SK-N-DZ (cell line): ENCODE measurements at regions not wholly inside any gene's neighbourhood (a gene's known extent, or its start where the extent isn't known, plus 50 kb on each side); places are given as distances from the start of the nearest gene placed in this dataset.

Source experiments
- DNase-seq: peaks from one replicate; pipeline ENCODE4 v3.0.0-alpha.2; 2015; ENCODE audit warnings: low spot score

DNA sequence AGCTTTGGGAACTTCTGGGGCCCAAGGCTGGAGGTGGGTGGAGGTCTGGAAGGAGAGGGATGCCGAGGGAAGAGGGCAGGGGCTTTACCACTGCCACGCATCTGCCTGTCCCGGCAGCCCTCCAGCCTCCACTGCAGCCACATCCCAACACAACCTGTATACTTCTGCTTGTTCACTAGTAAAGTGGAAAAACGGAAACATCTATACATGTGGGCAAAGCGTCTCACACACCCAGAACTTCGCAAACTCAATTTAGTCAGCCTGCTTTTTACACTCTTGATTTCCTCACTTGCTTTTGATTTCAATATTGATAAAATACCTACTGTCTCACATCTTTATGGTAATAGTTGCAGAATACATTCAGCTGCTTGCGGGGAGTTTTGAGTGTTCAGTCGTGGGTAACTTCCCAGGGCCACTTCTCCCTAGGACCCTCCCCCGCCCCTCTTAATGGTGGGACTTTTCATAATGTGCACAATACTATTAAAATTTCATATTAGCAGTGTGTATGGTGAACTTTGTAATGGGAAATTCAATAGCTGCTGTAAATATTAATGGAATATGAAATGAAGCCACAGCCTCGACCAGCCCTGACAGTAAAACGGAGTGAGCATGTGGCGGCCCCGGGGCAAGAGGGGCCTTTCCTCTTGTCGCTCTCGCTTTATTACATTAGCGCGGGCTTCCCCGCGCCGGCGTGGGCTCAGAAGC, 85.2 kb downstream of the NR2F2 start:
- DNase-seq, result no peak

GRCh38 chr15:96416218-96416933, 85.9 kb downstream of the NR2F2 start:
- no peak for DNase-seq

GRCh38 chr15:96416934-96417759, 86.6 kb downstream of the NR2F2 start:
- no peak for DNase-seq

DNA sequence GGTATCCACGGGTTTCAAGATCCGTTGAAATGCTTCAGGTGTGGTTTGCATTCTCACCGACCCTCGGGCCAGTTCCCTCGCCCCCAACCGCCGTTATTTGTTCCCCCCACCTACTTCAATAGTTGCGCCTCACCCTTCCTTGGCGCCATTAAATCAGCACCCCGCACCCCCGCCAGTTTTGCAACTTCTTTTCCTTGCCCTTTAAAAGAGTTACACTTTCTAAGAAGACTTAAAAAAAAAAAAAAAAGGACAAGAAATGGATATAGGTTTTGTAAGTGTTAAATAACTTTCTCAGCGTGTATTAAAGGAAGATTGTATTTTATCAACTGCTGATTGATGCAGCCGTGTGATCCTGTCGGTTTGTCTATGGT, 87.2 kb downstream of the NR2F2 start:
- DNase-seq, result no peak

DNA sequence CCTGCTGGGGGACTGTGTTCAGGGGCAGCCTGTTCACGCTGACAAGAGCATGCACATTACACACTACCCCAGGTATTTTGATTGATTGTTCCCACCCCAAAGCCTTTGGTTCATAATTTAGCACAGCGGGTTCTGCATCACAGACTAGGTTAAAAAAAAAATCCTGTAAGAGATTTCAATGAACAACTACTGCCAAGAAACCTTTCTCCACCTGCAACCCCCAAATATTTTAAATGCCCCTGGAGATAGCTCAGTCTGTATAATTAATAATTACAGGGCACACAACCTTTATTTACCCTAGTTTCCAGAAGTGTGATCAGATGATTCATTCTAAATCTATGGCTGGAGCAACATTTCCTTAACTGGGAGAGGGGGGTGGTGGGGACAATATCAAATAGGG, 87.6 kb downstream of the NR2F2 start:
- no peak for DNase-seq

DNA sequence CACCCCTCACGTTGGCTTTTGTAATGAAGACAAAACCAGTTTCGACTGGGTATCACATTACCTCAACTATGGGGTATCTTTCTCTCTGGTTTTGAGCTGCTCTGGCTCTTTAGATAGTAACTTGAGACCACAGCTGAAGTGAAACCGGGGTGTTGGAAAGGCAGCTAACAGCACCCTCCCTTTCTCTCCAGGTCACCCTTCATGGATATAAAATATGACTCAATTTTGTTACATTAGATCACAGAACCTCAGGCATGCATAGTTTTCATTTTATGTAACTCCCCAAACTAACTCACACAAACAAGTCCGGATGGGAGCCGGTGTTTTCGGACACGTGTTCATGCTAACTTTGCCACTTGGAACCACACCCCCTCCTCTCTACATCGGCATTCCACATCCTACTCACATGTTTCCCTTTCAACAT, 90.7 kb downstream of the NR2F2 start:
- DNase-seq, result no peak

DNA sequence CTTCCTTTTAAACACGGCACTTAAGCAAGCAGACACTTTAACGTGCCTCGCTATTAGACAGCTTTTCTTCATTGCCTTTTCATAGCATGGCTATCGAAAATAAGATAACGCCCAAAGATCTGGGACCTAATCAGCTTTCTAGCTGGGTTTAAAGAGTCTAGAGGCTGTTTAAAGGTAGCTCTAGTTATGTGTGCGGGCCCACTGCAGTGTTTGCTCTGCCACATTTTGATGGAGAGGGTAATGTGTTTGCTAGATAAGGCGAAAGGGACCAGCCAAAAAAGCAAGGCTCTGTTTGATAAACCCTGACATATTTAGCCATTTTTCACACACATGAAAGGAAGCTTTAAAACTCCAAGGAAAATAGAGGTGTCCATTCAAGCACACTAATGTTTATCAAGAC, 91.6 kb downstream of the NR2F2 start:
- DNase-seq, result no peak

GRCh38 chr15:96424674-96425073, 94.2 kb downstream of the NR2F2 start:
- no peak for DNase-seq

GRCh38 chr15:96428742-96429141, 98.2 kb downstream of the NR2F2 start:
- DNase-seq, result no peak

GRCh38 chr15:96431786-96432185, 101.3 kb downstream of the NR2F2 start:
- DNase-seq, result no peak

DNA sequence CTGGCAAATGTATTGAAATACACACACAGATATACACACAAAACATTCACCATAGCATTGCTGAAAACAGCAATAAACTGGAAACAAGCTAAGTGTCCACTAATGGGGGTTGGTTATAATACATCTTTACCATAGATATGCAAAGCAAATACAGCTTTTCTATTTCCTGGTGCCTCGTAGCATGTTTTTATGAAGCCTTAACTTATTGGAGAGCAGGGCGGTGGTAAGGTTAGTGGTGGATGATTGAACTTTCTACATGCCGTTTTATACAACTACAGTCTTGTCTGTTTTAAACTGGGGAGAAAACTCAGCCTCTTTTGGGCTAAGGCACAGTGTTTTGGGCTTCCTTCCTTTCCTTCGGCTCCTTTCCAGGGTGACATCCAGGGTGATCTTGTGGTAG, 104.5 kb downstream of the NR2F2 start:
- no peak for DNase-seq

DNA sequence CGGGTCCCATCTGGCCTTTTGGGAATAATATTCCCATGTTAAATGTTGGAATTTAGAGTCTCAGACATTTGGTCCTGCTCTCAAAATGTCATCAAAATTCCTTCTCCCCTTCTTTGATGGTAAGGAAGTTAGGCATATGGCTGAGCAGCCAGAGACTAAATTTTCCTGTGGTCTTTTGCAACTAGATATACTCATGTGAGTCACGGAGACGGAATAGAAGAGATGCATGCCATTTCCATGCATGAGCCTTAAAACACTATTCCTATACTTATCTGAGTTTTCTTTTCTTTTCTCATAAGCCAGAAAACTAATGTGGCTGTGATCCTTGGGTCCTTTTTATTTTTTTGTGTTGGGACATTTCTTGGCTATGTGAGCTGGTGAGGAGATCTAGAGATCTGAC, 105.3 kb downstream of the NR2F2 start:
- DNase-seq, result no peak

GRCh38 chr15:96440978-96441377, 110.5 kb downstream of the NR2F2 start:
- DNase-seq, result no peak

DNA sequence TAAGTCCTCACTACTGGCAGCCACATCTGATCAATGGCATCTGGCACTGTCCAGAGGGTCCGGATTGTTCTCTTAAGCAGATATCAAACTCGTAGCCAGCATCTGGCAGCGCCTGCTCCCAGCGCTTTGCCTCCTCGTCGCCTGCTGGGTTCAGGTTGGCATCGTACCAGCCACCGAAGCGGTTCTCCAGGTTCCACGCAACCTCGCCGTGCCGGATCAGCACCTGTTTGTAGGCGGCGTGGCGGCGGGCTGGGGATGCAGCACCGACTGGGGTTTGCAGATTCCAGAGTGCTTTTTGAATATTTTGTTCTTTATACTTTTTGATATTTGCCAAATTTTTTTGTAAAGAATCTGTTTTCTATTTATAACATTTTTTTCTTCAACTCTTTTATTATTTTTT, 111.6 kb downstream of the NR2F2 start:
- DNase-seq, result no peak

GRCh38 chr15:96444865-96445264, 114.4 kb downstream of the NR2F2 start:
- DNase-seq, result no peak

- DNase-seq, result no peak
Measured at GRCh38 chr15:96448923-96449322, 118.4 kb downstream of the NR2F2 start.

GRCh38 chr15:96457841-96458240, 127.3 kb downstream of the NR2F2 start:
- no peak for DNase-seq

DNA sequence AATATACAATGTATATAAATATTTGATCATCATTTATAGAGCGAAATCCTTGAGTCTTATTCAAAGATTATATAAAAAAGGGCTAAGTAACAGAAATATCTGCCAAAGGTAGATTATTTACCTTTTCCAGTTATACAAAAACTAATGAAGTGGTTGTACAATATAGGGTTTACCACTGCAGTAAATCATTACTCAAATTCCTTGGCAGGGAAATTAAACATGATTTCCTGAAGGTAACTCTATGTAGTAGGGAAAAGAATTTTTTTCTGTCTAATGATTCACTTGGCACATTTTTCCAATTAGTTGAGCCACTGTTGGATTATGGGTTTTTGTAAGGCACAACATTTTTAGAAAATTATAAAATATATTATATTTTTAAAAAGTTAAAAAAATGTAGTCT, 129.6 kb downstream of the NR2F2 start:
- DNase-seq, result no peak

DNA sequence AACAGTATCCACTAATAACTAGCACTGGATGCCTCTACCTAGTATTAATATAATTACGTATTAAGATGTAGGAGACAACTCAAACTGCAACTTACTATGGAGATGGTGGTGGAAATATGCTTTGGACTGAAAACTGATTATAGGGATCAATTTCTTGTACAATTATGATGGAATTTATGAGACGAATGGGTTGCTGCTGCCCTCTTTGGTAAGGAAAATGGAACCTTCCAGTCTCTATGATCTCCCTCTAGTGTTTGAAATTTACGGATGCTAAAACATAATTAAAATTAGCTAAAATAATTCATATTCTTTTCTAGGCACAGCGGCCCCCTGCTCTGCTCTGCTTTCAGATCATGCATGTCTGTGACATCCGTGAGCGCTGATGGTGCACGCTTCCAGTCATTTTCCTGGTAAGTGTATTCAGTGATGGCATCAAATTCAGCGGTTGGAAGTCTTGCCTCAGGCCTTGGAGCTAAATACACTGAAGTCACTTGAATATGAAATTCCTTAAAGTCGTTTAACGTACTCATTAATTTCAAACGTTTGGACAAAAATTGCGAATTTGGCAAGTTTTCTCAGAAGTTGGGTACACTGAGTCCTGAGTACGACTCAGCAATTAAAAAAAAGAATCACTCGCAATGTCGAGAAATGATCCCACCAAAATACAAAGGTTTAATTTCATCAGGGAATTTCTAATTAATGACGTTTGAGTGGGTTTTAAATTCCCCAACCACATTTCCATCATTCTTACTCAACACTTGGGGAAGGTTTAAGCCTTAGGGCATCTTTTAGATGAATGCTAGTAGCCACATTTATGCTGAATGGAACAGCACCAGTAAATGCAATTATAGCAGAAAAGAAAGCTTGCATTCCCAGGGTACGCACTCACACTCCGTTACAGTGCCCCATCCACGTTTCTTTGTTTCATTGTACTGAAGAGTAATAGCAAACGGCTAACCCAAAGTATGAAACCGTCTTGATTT, 132.6 kb downstream of the NR2F2 start:
- DNase-seq, result no peak

DNA sequence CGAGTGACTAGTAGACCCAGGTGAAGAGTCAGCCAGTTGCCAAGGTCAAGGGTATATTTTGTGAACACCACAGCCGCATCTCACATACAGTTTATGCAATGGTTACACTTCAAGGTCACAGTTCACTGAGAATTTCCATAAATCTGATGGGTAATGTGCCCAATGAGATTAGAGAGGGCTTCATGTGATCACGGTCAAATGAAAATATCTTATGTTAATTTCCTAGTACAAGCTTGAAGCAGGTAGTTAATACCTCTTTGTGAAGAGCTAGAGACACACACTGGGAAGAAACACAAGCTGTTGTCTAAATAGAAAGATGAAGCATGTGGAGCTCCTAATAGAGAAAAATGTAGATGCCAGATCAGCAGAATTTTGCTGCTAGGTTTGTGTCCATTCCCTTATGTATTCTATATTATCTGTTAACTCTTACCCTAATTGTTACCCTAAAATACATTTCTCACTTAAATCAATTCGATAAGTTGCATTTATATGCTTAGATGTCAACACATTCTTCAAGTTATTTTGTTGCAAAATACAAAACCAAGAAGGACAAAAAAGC, 136.0 kb downstream of the NR2F2 start:
- no peak for DNase-seq

DNA sequence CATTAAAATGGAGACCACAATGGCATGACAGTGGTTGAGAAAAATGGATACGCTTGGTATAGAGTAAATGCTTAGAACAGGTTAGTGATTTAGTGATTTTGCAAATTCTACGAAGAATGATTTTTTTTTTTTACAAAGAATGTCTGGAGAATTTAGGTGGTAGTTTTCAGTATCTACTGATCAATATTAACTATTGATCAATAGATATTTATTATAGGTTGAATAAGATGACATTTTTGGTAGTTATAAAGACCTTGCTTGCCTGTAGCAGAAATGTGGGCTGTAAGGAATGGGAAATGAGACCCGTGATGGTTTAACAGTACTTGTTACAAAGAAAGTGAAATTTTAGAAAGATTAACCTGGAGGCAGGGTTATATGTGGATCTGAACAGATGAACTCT, 137.5 kb downstream of the NR2F2 start:
- no peak for DNase-seq
